Hepatic stellate cell (primary cell): ENCODE measurements at regions not wholly inside any gene's neighbourhood (a gene's known extent, or its start where the extent isn't known, plus 50 kb on each side); places are given as distances from the start of the nearest gene placed in this dataset.

Experiments
- DNase-seq: peaks from one replicate; pipeline ENCODE4 v3.0.0; 2011; ENCODE audit warnings: low spot score

GRCh38 chr1:59026472-59026948 is 242.7 kb upstream of the JUN start:
- no peak for DNase-seq

GRCh38 chr1:59027177-59027576 is 243.3 kb upstream of the JUN start:
- DNase-seq, result no peak

GRCh38 chr1:59028048-59028447 is 244.2 kb upstream of the JUN start:
- no peak for DNase-seq

- no peak for DNase-seq
Measured at GRCh38 chr1:59029411-59030167, 245.7 kb upstream of the JUN start.

- DNase-seq, result no peak
Measured at GRCh38 chr1:59032228-59032627, 248.4 kb upstream of the JUN start.

- DNase-seq, result no peak
Measured at GRCh38 chr1:59033761-59034160, 249.9 kb upstream of the JUN start.

- no peak for DNase-seq
Measured at GRCh38 chr1:59034925-59035324, 251.1 kb upstream of the JUN start.

GRCh38 chr1:59039551-59039950 is 255.7 kb upstream of the JUN start:
- DNase-seq, result no peak

GRCh38 chr1:59040486-59040885 is 256.4 kb upstream of the FGGY start:
- DNase-seq, result no peak

- DNase-seq, result no peak
Measured at GRCh38 chr1:59041646-59042277, 255.1 kb upstream of the FGGY start.

- peak; percentile 53 for DNase-seq
Measured at GRCh38 chr1:59043796-59044195, 253.1 kb upstream of the FGGY start.

- no peak for DNase-seq
Measured at GRCh38 chr1:59044535-59045121, 252.3 kb upstream of the FGGY start.

- no peak for DNase-seq
Measured at GRCh38 chr1:59045137-59045536, 251.8 kb upstream of the FGGY start.

GRCh38 chr1:59045636-59046035 is 251.3 kb upstream of the FGGY start:
- DNase-seq, result no peak

- no peak for DNase-seq
Measured at GRCh38 chr1:59046134-59046533, 250.8 kb upstream of the FGGY start.

- no peak for DNase-seq
Measured at GRCh38 chr1:59046730-59047157, 250.2 kb upstream of the FGGY start.

GRCh38 chr1:59051007-59051406 is 245.9 kb upstream of the FGGY start:
- no peak for DNase-seq

- no peak for DNase-seq
Measured at GRCh38 chr1:59052166-59052590, 244.7 kb upstream of the FGGY start.

GRCh38 chr1:59054172-59054571 is 242.7 kb upstream of the FGGY start:
- no peak for DNase-seq

- no peak for DNase-seq
Measured at GRCh38 chr1:59055908-59056719, 240.8 kb upstream of the FGGY start.

- DNase-seq, result peak; percentile 82
Measured at GRCh38 chr1:59057211-59057694, 239.6 kb upstream of the FGGY start.

- no peak for DNase-seq
Measured at GRCh38 chr1:59057796-59058195, 239.1 kb upstream of the FGGY start.
